CD4-positive, alpha-beta T cell treated with Interferon alpha-2 for 1 hour (primary cell): ENCODE measurements at regions not wholly inside any gene's neighbourhood (a gene's known extent, or its start where the extent isn't known, plus 50 kb on each side); places are given as distances from the start of the nearest gene placed in this dataset.

Source experiments
- DNase-seq, 2 donors: peaks; one replicate each; pipeline ENCODE4 v3.0.0-alpha.2; 2020 to 2022

GRCh38 chr15:47998619-47999019, 122.2 kb upstream of the SLC24A5 start:
- no peak for DNase-seq

GRCh38 chr15:48001393-48002039, 119.3 kb upstream of the SLC24A5 start:
- DNase-seq = no peak

- no peak for DNase-seq
These were observed 118.0 kb upstream of the SLC24A5 start for GRCh38 chr15:48002767-48003166.

GRCh38 chr15:48003441-48003840, 117.3 kb upstream of the SLC24A5 start:
- DNase-seq = no peak

GRCh38 chr15:48005077-48005476, 115.7 kb upstream of the SLC24A5 start:
- DNase-seq = no peak

GRCh38 chr15:48006031-48006511, 114.7 kb upstream of the SLC24A5 start:
- DNase-seq = no peak

- no peak for DNase-seq
These were observed 110.5 kb upstream of the SLC24A5 start for GRCh38 chr15:48010316-48010715.

GRCh38 chr15:48012191-48012590, 108.6 kb upstream of the SLC24A5 start:
- DNase-seq = no peak

GRCh38 chr15:48016865-48017264, 103.9 kb upstream of the SLC24A5 start:
- DNase-seq = no peak

GRCh38 chr15:48017747-48018146, 103.0 kb upstream of the SLC24A5 start:
- DNase-seq = no peak

- no peak for DNase-seq
These were observed 100.6 kb upstream of the SLC24A5 start for GRCh38 chr15:48020166-48020565.

- DNase-seq = no peak
These were observed 99.3 kb upstream of the SLC24A5 start for GRCh38 chr15:48021336-48022086.

GRCh38 chr15:48025118-48025517, 95.7 kb upstream of the SLC24A5 start:
- DNase-seq = no peak

- no peak for DNase-seq
These were observed 92.1 kb upstream of the SLC24A5 start for GRCh38 chr15:48028712-48029111.

- no peak for DNase-seq
These were observed 91.1 kb upstream of the SLC24A5 start for GRCh38 chr15:48029642-48030041.

GRCh38 chr15:48031466-48031865, 89.3 kb upstream of the SLC24A5 start:
- no peak for DNase-seq

GRCh38 chr15:48031973-48032372, 88.8 kb upstream of the SLC24A5 start:
- no peak for DNase-seq

- no peak for DNase-seq
These were observed 87.9 kb upstream of the SLC24A5 start for GRCh38 chr15:48032911-48033310.

- no peak for DNase-seq
These were observed 82.6 kb upstream of the SLC24A5 start for GRCh38 chr15:48038221-48038620.

GRCh38 chr15:48040166-48040817, 80.5 kb upstream of the SLC24A5 start:
- no peak for DNase-seq

GRCh38 chr15:48041454-48041853, 79.3 kb upstream of the SLC24A5 start:
- no peak for DNase-seq

- DNase-seq = no peak
These were observed 73.9 kb upstream of the SLC24A5 start for GRCh38 chr15:48046813-48047438.

- no peak for DNase-seq
These were observed 71.1 kb upstream of the SLC24A5 start for GRCh38 chr15:48049736-48050135.

GRCh38 chr15:48052946-48053345, 67.8 kb upstream of the SLC24A5 start:
- no peak for DNase-seq
